GM20000 (cell line): ENCODE measurements at regions not wholly inside any gene's neighbourhood (a gene's known extent, or its start where the extent isn't known, plus 50 kb on each side); places are given as distances from the start of the nearest gene placed in this dataset.
"Not testable (repeated sequence)": the region's sequence is repeated elsewhere in the genome, so short reads cannot be mapped to it uniquely, and the experiment has no call there.

ENCODE experiments used
- DNase-seq: peaks from one replicate; pipeline ENCODE4 v3.0.0; 2012; ENCODE audit warnings: low spot score
- TF ChIP-seq, protein P1 (sequence below): IDR thresholded peaks from 2 replicates; pipeline ENCODE4 v1.5.1; 2012; ENCODE audit warnings: mild to moderate bottlenecking, control low read depth; ENCODE audit errors: extremely low read depth, missing control alignments

DNA sequence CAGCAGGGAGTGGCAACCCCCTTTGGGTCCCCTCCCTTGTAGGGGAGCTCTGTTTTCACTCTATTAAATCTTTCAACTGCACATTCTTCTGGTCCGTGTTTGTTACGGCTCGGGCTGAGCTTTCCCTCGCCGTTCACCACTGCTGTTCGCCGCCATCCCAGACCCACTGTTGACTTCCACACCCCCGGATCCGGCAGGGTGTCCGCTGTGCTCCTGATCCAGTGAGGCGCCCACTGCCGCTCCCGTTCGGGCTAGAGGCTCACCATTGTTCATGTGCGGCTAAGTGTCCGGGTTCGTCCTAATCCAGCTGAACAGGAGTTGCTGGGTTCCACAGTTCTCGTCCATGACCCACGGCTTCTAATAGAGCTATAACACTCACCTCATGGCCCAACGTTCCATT, 408.1 kb downstream of the KCNJ2 start:
- TF ChIP-seq, protein P1, sequence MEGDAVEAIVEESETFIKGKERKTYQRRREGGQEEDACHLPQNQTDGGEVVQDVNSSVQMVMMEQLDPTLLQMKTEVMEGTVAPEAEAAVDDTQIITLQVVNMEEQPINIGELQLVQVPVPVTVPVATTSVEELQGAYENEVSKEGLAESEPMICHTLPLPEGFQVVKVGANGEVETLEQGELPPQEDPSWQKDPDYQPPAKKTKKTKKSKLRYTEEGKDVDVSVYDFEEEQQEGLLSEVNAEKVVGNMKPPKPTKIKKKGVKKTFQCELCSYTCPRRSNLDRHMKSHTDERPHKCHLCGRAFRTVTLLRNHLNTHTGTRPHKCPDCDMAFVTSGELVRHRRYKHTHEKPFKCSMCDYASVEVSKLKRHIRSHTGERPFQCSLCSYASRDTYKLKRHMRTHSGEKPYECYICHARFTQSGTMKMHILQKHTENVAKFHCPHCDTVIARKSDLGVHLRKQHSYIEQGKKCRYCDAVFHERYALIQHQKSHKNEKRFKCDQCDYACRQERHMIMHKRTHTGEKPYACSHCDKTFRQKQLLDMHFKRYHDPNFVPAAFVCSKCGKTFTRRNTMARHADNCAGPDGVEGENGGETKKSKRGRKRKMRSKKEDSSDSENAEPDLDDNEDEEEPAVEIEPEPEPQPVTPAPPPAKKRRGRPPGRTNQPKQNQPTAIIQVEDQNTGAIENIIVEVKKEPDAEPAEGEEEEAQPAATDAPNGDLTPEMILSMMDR, result no peak
- DNase-seq, result no peak

DNA sequence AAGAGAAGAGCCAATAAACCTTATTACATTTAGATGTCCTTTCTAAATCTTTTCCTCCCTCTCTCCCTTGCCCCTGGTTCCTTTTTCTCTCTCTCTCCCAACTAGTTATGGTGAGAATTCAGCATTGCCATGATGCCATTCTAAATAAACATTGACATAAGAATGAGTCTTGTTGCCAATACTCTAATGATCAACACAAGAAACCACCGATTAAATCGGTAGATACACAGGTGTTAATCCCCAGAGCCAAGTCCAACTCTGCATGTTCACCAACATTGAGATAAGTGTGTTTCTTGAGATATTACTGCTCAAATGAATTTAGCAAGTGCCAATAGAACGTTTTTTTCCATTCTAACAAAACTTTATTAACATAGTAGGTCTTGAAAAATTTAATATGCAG, 412.1 kb downstream of the KCNJ2 start:
- TF ChIP-seq, protein P1, result no peak

DNA sequence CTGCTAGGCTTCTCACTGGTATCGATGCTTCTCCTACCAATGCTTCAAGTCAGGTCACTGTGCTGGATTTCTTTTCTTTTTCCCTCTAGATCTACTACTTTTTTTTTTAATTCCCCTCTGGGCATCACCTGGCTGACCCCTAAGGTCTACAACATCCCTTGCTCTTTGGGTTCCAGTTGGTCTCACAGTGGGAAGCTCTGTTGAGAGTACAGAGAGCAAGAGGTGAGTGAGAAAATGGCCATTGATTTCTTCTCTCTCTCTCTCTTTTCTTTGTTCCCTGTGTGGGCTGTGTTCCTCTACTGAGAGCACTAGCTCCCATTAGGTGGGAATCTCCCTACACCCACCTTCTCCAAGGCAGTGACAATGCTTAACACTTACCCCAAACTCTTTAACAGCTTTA, 413.4 kb downstream of the KCNJ2 start:
- TF ChIP-seq, protein P1, result no peak
- no peak for DNase-seq

More for the DNA sequence above, 412.1 kb downstream of the KCNJ2 start:
- no peak for DNase-seq

DNA sequence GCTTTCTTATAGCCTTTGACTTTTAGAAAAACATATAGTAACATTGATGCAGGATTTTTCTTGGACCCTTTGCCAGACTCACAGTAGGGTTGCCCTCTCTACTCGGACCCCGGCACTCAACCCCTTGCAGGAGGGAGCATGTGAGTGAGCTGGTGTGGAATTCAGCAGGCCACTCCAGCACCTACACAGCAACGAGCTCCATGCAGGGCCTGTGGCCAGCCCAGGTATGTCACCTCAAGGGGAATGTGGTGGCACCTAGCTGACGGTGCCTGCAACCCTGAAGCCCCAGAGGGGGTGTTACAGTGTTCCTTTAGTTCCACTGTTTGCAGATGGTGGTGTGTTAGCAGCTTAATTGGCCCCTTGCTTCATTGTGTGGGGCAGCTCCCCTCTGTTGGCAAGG, 414.9 kb downstream of the KCNJ2 start:
- TF ChIP-seq, protein P1, result no peak
- no peak for DNase-seq

DNA sequence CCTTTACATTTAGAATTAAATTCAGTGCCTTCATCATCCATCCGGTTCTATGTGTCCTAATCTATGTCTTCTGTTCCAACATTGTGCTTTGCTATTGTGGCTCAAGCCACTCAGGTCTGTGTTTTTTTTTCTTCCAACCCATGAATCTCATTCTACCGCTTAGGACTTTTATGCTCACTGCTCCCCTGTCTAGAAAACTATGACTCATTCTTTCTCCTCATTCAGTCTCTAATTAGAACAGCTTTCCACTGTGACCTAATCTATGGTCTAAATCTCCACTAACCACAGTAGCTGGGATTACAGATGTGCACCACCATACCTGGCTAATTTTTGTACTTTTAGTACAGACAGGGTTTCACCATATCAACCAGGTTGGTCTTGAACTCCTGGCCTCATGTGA, 418.7 kb downstream of the KCNJ2 start:
- TF ChIP-seq, protein P1, result no peak
- DNase-seq, result no peak

DNA sequence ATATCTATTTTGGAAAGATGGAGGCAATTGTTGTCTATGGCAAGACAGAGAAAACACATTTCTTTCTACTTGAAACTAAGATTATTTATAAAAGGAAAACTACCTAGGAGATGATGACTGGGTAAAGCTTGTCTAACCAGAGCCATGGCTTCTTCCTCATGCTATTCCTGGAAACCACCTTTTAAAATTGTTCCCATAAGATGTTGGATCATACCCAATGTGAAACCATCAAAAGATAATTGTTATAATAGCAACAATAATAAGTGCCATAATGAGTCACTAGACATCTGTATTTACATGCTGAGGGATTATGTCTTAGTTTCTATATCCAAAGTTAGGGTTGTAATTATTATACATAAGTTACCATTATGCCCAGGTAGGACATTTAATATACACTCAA, 428.4 kb downstream of the KCNJ2 start:
- DNase-seq, result no peak
- TF ChIP-seq, protein P1, result no peak

DNA sequence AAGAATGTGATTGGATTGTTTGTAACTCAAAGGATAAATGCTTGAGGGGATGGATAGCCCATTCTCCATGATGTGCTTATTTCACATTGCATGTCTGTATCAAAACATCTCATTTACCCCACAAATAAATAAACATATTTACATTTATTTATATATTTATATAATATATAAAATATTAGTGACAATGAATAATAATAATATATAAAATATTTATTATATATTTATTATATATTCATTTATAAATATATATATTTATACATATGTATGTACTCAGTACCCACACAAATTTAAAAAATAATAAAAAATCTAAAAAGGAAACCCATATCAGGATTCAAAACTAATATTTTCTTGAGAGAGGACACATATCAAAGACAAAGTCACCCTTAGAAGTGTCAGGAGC, 429.9 kb downstream of the KCNJ2 start:
- no peak for DNase-seq
- TF ChIP-seq, protein P1, result no peak

DNA sequence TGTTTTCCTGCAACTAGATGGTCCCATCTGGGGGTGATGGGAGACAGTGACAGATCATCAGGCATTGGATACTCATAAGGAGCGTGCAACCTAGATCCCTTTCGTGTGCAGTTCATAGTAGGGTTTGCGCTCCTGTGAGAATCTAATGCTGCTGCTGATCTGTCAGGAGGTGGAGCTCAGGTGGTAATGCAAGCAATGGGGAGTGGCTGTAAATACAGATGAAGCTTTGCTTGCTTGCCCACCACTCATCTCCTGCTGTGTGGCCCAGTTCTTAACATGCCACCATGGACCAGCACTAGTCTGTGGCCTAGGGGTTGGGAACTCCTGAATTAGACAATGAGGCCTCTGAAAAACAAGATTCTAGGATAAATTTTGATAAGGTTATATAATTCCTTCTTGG, 430.6 kb downstream of the KCNJ2 start:
- not testable (repeated sequence) for DNase-seq
